Stomach (tissue), 8 donors: ENCODE measurements at regions not wholly inside any gene's neighbourhood (a gene's known extent, or its start where the extent isn't known, plus 50 kb on each side); places are given as distances from the start of the nearest gene placed in this dataset.

Source experiments
- DNase-seq, 2 donors: peaks; one replicate each; pipeline versions ENCODE4 v3.0.0 to v3.0.0-alpha.2; 2013 to 2019
- H3K27ac ChIP-seq, 5 donors: fragments of 200-600 bp in 4 of 5; sonication (generic) in 4 of 5; one replicate each; pipeline ENCODE4 v1.5.1; 2013 to 2019; ENCODE audit warnings: mild to moderate bottlenecking in 1 of 5, moderate library complexity in 1 of 5
- H3K27me3 ChIP-seq, 3 donors: fragments of 200-600 bp; sonication (generic); one replicate each; pipeline ENCODE4 v1.5.1; 2017 to 2019; ENCODE audit warnings: mixed run types in 1 of 3
- H3K36me3 ChIP-seq, 4 donors: fragments of 200-600 bp; sonication (generic); 1 replicate in 3 of 4; 2 replicates in 1 of 4; pipeline ENCODE4 v1.5.1; 2016 to 2019
- H3K4me1 ChIP-seq, 4 donors: fragments of 200-600 bp; sonication (generic); one replicate each; pipeline ENCODE4 v1.5.1; 2016 to 2019
- H3K4me3 ChIP-seq, 4 donors: fragments of 200-600 bp; sonication (generic) in 3 of 4; one replicate each; pipeline ENCODE4 v1.5.1; 2016 to 2019; ENCODE audit warnings: mild to moderate bottlenecking in 1 of 4
- H3K9me3 ChIP-seq, 4 donors: fragments of 200-600 bp; sonication (generic); one replicate each; pipeline ENCODE4 v1.5.1; 2016 to 2019
- EP300 ChIP-seq: sonication (generic); formaldehyde crosslinking; IDR thresholded peaks from one replicate; pipeline ENCODE4 v1.6.1; 2017; ENCODE audit warnings: antibody characterized with exemption
- POLR2A ChIP-seq, 4 donors: fragments of 450-650 bp; IDR thresholded peaks; one replicate each; pipeline ENCODE4 v1.6.1; 2016; ENCODE audit warnings: antibody characterized with exemption in 4 of 4, control low read depth in 2 of 4, mild to moderate bottlenecking in 1 of 4, moderate library complexity in 1 of 4
- POLR2AphosphoS5 ChIP-seq, 3 donors: sonication (generic); formaldehyde crosslinking; IDR thresholded peaks; one replicate each; pipeline ENCODE4 v1.6.1; 2016; ENCODE audit warnings: antibody characterized with exemption in 3 of 3
- WGBS, 5 donors: extraction: QIAGEN DNeasy Blood & Tissue Kit in 3 of 5; methylation state at CpG; one replicate each; pipeline versions ENCODE4 v1.1.5 to v1.1.7; 2013 to 2018; 5-methylcytosine and 5-hydroxymethylcytosine counted together
- intact Hi-C: fragments of 100-400 bp; cut with DNase I; formaldehyde crosslinking; loops from one replicate; pipeline ENCODE4 v1.15.1; 2023; ENCODE audit warnings: low total_unique reads
- TF ChIP-seq, protein P1 (sequence below), 7 experiments: fragments of 450-650 bp in 4 of 7; fragments of 200-600 bp in 3 of 7; sonication (generic) in 3 of 7; IDR thresholded peaks; one replicate each; pipeline ENCODE4 v1.5.1; 2016 to 2019; ENCODE audit warnings: antibody characterized with exemption in 7 of 7, control low read depth in 2 of 7, mild to moderate bottlenecking in 1 of 7
- donor health status: healthy with polysubstance abuse.
- donor health status: Bipolar disorder and iron deficiency.
- donor health status: healthy.

- Histone ChIP-seq H3K9me3 (no peaks in the 10 kb centered on the region), H3K36me3 (no peaks in the 10 kb centered on the region), H3K27me3 (no peaks in the 10 kb centered on the region), H3K4me3 (no peak overlapping the region), H3K4me1 (no peaks in the 10 kb centered on the region), H3K27ac (no peak overlapping the region)
- 60 to 76% (median 66%) methylated on average over 2 of the region's 2 CpGs for WGBS, 5 donors
- no peak for TF ChIP-seq POLR2AphosphoS5 (IDR thresholded peaks at IDR 0.05)
- no peak for TF ChIP-seq EP300
- TF ChIP-seq, protein P1, sequence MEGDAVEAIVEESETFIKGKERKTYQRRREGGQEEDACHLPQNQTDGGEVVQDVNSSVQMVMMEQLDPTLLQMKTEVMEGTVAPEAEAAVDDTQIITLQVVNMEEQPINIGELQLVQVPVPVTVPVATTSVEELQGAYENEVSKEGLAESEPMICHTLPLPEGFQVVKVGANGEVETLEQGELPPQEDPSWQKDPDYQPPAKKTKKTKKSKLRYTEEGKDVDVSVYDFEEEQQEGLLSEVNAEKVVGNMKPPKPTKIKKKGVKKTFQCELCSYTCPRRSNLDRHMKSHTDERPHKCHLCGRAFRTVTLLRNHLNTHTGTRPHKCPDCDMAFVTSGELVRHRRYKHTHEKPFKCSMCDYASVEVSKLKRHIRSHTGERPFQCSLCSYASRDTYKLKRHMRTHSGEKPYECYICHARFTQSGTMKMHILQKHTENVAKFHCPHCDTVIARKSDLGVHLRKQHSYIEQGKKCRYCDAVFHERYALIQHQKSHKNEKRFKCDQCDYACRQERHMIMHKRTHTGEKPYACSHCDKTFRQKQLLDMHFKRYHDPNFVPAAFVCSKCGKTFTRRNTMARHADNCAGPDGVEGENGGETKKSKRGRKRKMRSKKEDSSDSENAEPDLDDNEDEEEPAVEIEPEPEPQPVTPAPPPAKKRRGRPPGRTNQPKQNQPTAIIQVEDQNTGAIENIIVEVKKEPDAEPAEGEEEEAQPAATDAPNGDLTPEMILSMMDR (IDR thresholded peaks at IDR 0.05): no peak
- no peak for TF ChIP-seq POLR2A (IDR thresholded peaks at IDR 0.05)
- intact Hi-C loops: no loop called here
- no peak for DNase-seq
Measured at GRCh38 chr14:82562881-82563280, 1029.2 kb upstream of the SEL1L start.

- Histone ChIP-seq H3K4me3 (no peak overlapping the region), H3K27me3 (no peaks in the 10 kb centered on the region), H3K4me1 (no peaks in the 10 kb centered on the region), H3K36me3 (no peaks in the 10 kb centered on the region), H3K27ac (no peak overlapping the region), H3K9me3 (no peaks in the 10 kb centered on the region)
- no peak for TF ChIP-seq EP300
- TF ChIP-seq, protein P1 (IDR thresholded peaks at IDR 0.05): no peak
- no peak for TF ChIP-seq POLR2A (IDR thresholded peaks at IDR 0.05)
- no peak for TF ChIP-seq POLR2AphosphoS5 (IDR thresholded peaks at IDR 0.05)
- intact Hi-C loops: no loop called here
- no peak for DNase-seq
- WGBS, 5 donors: 52 to 56% (median 54%) methylated on average over 1 of the region's 1 CpG
Measured at GRCh38 chr14:82565825-82566224, 1032.2 kb upstream of the SEL1L start.

DNA sequence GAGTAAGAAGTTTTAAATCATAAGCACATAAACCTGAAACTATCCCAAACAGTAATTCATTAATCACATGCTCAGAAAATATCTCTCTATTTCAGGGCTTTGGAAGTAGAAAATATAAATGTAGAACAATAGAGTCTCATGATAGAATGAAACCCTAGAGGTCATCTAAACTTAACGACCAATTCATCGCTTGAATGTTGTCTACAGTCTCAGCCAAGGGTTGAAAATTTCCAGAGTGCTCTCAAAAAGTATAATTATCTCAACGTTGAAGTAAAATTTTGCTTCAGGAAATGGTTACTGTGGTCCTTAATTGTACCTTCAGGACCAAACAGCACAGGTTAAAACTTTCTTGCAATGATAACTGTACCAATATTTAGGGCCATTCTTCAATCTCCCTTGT, 1053.6 kb upstream of the SEL1L start:
- no peaks in the 10 kb centered on the region for H3K36me3 ChIP-seq
- 69 to 79% (median 74%) methylated on average over 3 of the region's 3 CpGs for WGBS, 5 donors
- H3K27ac ChIP-seq: no peak overlapping the region
- H3K4me3 ChIP-seq: no peak overlapping the region
- H3K9me3 ChIP-seq: no peaks in the 10 kb centered on the region
- H3K27me3 ChIP-seq: no peaks in the 10 kb centered on the region
- H3K4me1 ChIP-seq: no peaks in the 10 kb centered on the region
- TF ChIP-seq POLR2A (IDR thresholded peaks at IDR 0.05) (no peak), POLR2AphosphoS5 (IDR thresholded peaks at IDR 0.05) (no peak), EP300 (no peak)
- TF ChIP-seq, protein P1 (IDR thresholded peaks at IDR 0.05): no peak
- DNase-seq: no peak
- intact Hi-C loops: no loop called here

DNA sequence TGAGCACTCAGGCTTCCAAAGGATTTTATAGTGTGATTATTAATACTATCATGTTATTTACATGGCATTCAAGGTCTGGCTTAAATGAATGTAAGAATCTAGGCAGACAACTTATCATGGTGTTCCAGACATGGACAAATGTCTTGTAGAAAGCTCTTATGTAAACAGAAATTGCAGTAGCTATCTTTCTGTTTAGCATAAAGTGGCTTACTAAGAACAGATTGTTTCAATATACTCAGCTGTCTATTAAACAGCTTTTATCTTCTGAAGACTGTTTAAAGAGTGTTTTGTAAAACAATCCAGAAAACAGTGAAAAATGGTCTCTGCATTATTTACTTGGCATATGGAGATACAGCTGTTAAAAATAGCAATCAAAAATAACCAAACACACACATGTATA, 1061.8 kb upstream of the SEL1L start:
- H3K4me3 ChIP-seq: no peak overlapping the region
- H3K36me3 ChIP-seq: no peaks in the 10 kb centered on the region
- TF ChIP-seq, protein P1 (IDR thresholded peaks at IDR 0.05): no peak
- no peak for TF ChIP-seq EP300
- TF ChIP-seq POLR2A (IDR thresholded peaks at IDR 0.05): no peak
- TF ChIP-seq POLR2AphosphoS5 (IDR thresholded peaks at IDR 0.05): no peak
- no peak for DNase-seq
- H3K27me3 ChIP-seq: no peaks in the 10 kb centered on the region
- H3K4me1 ChIP-seq: no peaks in the 10 kb centered on the region
- no peaks in the 10 kb centered on the region for H3K9me3 ChIP-seq
- H3K27ac ChIP-seq: no peak overlapping the region
- intact Hi-C loops: no loop called here
